ENCODE measurements at regions not wholly inside any gene's neighbourhood (a gene's known extent, or its start where the extent isn't known, plus 50 kb on each side); places are given as distances from the start of the nearest gene placed in this dataset.

DNA sequence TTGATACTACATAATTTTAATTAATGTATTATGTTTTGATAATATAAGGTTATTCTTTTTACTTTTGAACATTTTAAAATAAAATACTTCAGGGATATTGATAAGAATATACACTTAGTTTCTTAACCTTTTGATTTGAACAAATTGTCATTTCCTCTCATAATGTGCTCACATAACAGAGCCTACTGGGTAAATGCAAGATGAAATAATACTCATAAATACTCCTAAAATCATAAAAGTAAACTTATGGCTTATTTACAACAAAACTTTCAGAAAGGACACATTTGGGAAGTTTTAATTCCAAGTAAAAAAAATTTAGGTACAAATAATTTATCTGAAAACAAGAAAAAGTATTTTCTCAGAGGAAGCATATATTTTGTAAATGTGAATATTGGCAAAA, 101.6 kb upstream of the ABCB5 start:
- peak overlapping the region; percentile 46 for H3K4me2 ChIP-seq (ENCODE audit: low read length)
- H3K79me2 ChIP-seq (ENCODE audit: control insufficient read depth, low read length): no peaks in the 10 kb centered on the region
- no peaks in the 10 kb centered on the region for H4K20me1 ChIP-seq (ENCODE audit: control insufficient read depth, insufficient read depth, low read depth, low read length)
- peak overlapping the region; percentile 7; the same call in 1 of the 2 replicates for H3K4me3 ChIP-seq (ENCODE audit: low read length)
- H3K36me3 ChIP-seq (ENCODE audit: control insufficient read depth, low read length): no peaks in the 10 kb centered on the region
- TF ChIP-seq, protein P1, sequence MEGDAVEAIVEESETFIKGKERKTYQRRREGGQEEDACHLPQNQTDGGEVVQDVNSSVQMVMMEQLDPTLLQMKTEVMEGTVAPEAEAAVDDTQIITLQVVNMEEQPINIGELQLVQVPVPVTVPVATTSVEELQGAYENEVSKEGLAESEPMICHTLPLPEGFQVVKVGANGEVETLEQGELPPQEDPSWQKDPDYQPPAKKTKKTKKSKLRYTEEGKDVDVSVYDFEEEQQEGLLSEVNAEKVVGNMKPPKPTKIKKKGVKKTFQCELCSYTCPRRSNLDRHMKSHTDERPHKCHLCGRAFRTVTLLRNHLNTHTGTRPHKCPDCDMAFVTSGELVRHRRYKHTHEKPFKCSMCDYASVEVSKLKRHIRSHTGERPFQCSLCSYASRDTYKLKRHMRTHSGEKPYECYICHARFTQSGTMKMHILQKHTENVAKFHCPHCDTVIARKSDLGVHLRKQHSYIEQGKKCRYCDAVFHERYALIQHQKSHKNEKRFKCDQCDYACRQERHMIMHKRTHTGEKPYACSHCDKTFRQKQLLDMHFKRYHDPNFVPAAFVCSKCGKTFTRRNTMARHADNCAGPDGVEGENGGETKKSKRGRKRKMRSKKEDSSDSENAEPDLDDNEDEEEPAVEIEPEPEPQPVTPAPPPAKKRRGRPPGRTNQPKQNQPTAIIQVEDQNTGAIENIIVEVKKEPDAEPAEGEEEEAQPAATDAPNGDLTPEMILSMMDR (IDR thresholded peaks at IDR 0.05; ENCODE audit: low read depth, low read length, poor library complexity, severe bottlenecking): no peak
- no peak for TF ChIP-seq EZH2phosphoT487 (IDR thresholded peaks at IDR 0.05; ENCODE audit: borderline replicate concordance, low read length)
- H3K27ac ChIP-seq (ENCODE audit: low read depth, low read length): peak overlapping the region; percentile 49; the same call in 1 of the 2 replicates
- no peaks in the 10 kb centered on the region for H3K27me3 ChIP-seq (ENCODE audit: control insufficient read depth, low read length)
- no peaks in the 10 kb centered on the region for H3K9me3 ChIP-seq (ENCODE audit: control insufficient read depth, insufficient read depth, low read length)
- H3K4me1 ChIP-seq (ENCODE audit: control insufficient read depth, low read length): peaks cover 64% of the 10 kb centered on the region
- H3F3A ChIP-seq (ENCODE audit: control insufficient read depth, insufficient read depth): peaks cover 2% of the 10 kb centered on the region; the same call in 1 of the 2 replicates
- H3K9me2 ChIP-seq (replicated peaks; ENCODE audit: control insufficient read depth, low read length): no peaks in the 10 kb centered on the region

DNA sequence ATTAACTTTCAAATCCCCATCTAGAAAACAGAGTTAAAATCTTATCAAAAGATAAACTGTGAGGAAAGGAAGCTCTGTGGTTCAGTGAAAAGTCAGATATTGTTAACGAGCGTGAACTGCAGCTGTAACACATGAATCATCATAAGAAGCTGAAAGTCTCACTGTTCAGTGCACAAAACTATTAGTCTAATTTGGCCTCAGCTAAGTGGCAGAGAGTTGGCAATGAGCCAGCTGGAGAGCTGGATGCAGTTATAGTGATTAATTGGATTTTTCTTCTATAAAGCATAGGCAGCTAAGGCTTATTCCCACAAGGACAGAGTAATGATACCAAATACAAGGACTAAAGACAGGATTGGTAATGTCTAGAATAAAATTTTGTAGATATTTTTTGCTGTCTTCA, 101.1 kb upstream of the ABCB5 start:
- Histone ChIP-seq H3F3A (ENCODE audit: control insufficient read depth, insufficient read depth) (peaks cover 2% of the 10 kb centered on the region; the same call in 1 of the 2 replicates), H3K4me1 (ENCODE audit: control insufficient read depth, low read length) (peaks cover 59% of the 10 kb centered on the region), H3K4me2 (ENCODE audit: low read length) (peak overlapping the region; percentile 46), H3K27me3 (ENCODE audit: control insufficient read depth, low read length) (no peaks in the 10 kb centered on the region), H3K9me2 (replicated peaks; ENCODE audit: control insufficient read depth, low read length) (no peaks in the 10 kb centered on the region), H3K27ac (ENCODE audit: low read depth, low read length) (peak overlapping the region; percentile 49; the same call in 1 of the 2 replicates), H3K9me3 (ENCODE audit: control insufficient read depth, insufficient read depth, low read length) (no peaks in the 10 kb centered on the region), H3K36me3 (ENCODE audit: control insufficient read depth, low read length) (no peaks in the 10 kb centered on the region), H4K20me1 (ENCODE audit: control insufficient read depth, insufficient read depth, low read depth, low read length) (no peaks in the 10 kb centered on the region), H3K79me2 (ENCODE audit: control insufficient read depth, low read length) (no peaks in the 10 kb centered on the region), H3K4me3 (ENCODE audit: low read length) (peak overlapping the region; percentile 11; the same call in 1 of the 2 replicates)
- TF ChIP-seq, protein P1 (IDR thresholded peaks at IDR 0.05; ENCODE audit: low read depth, low read length, poor library complexity, severe bottlenecking): no peak
- no peak for TF ChIP-seq EZH2phosphoT487 (IDR thresholded peaks at IDR 0.05; ENCODE audit: borderline replicate concordance, low read length)

- Histone ChIP-seq H3K27me3 (ENCODE audit: control insufficient read depth, low read length) (no peaks in the 10 kb centered on the region), H4K20me1 (ENCODE audit: control insufficient read depth, insufficient read depth, low read depth, low read length) (no peaks in the 10 kb centered on the region), H3K27ac (ENCODE audit: low read depth, low read length) (no peak overlapping the region), H3F3A (ENCODE audit: control insufficient read depth, insufficient read depth) (no peaks in the 10 kb centered on the region), H3K9me2 (replicated peaks; ENCODE audit: control insufficient read depth, low read length) (no peaks in the 10 kb centered on the region), H3K4me2 (ENCODE audit: low read length) (no peak overlapping the region), H3K4me3 (ENCODE audit: low read length) (no peak overlapping the region), H3K36me3 (ENCODE audit: control insufficient read depth, low read length) (no peaks in the 10 kb centered on the region), H3K9me3 (ENCODE audit: control insufficient read depth, insufficient read depth, low read length) (no peaks in the 10 kb centered on the region), H3K4me1 (ENCODE audit: control insufficient read depth, low read length) (peaks cover 9% of the 10 kb centered on the region), H3K79me2 (ENCODE audit: control insufficient read depth, low read length) (no peaks in the 10 kb centered on the region)
- no peak for TF ChIP-seq EZH2phosphoT487 (IDR thresholded peaks at IDR 0.05; ENCODE audit: borderline replicate concordance, low read length)
- TF ChIP-seq, protein P1 (IDR thresholded peaks at IDR 0.05; ENCODE audit: low read depth, low read length, poor library complexity, severe bottlenecking): no peak
These were observed 95.8 kb upstream of the ABCB5 start for GRCh38 chr7:20519645-20520044.

Measured in DOHH2 (cell line).